ENCODE measurements at regions not wholly inside any gene's neighbourhood (a gene's known extent, or its start where the extent isn't known, plus 50 kb on each side); places are given as distances from the start of the nearest gene placed in this dataset.

DNA sequence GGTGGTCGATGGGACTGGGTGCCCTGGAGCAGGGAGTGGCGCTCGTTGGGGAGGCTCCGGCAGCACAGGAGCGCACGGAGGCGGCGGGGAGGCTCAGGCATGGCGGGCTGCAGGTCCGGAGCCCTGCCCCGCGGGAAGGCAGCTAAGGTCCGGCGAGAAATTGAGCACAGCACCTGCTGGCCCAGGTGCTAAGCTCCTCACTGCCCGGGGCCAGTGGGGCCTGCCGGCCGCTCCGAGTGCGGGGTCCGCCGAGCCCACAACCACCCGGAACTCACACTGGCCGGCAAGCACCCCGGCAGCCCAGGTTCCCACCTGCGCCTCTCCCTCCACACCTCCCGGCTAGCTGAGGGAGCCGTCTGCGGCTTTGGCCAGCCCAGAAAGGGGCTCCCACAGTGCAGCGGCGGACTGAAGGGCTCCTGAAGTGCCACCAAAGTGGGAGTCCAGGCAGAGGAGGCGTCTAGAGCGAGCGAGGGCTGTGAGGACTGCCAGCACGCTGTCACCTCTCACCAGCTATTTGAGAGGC lies 88.8 kb upstream of the EEF2KMT start:
- Histone ChIP-seq H3K4me1 (ENCODE audit: control insufficient read depth, extremely low read depth, insufficient read depth, low read length) (no peaks in the 10 kb centered on the region), H3K27ac (ENCODE audit: control insufficient read depth, insufficient read depth, low read length) (no peak overlapping the region), H3K9me3 (ENCODE audit: control insufficient read depth, low read depth, low read length) (no peaks in the 10 kb centered on the region), H3K27me3 (ENCODE audit: control insufficient read depth, extremely low read depth, insufficient read depth, low read length) (no peaks in the 10 kb centered on the region), H3K36me3 (ENCODE audit: control insufficient read depth in 2 of 2, extremely low read depth in 1 of 2, insufficient read depth in 2 of 2, low read length in 2 of 2) (no peaks in the 10 kb centered on the region), H3K4me3 (ENCODE audit: control insufficient read depth in 2 of 3, extremely low read depth in 1 of 3, insufficient read depth in 2 of 3, low read depth in 1 of 3, low read length in 3 of 3) (no peak overlapping the region), H4K20me1 (ENCODE audit: control insufficient read depth, extremely low read depth, insufficient read depth, low read length) (no peaks in the 10 kb centered on the region), H3K9ac (ENCODE audit: control insufficient read depth, extremely low read depth, insufficient read depth, low read length) (no peak overlapping the region), H2AFZ (ENCODE audit: control insufficient read depth, low read length) (no peak overlapping the region), H3K79me2 (ENCODE audit: control insufficient read depth, insufficient read depth, low read length) (no peaks in the 10 kb centered on the region), H3K4me2 (ENCODE audit: control insufficient read depth, extremely low read depth, insufficient read depth, low read depth, low read length) (no peak overlapping the region), H3K9me1 (ENCODE audit: control insufficient read depth, extremely low read depth, insufficient read depth, low read length) (no peaks in the 10 kb centered on the region)
- FAIRE-seq (no peak), DNase-seq (ENCODE audit: low read depth, low spot score) (no peak)
- dilution Hi-C loops (cut with MboI; ENCODE audit: extremely low pct_ligation_motif_present, low sequenced_read_pairs) = no loop called here
- TF ChIP-seq CTCF (optimal IDR thresholded peaks at IDR 0.05 in 1 of 3, IDR thresholded peaks at IDR 0.05 in 1 of 3, conservative IDR thresholded peaks at IDR 0.05 in 1 of 3; ENCODE audit: extremely low read depth in 1 of 3, insufficient read depth in 2 of 3, low read length in 3 of 3) (no peak), EZH2 (IDR thresholded peaks at IDR 0.05; ENCODE audit: low read length) (no peak)

GRCh38 chr16:5176505-5176904 lies 78.9 kb upstream of the EEF2KMT start:
- no peaks in the 10 kb centered on the region for H3K27me3 ChIP-seq (ENCODE audit: control insufficient read depth, extremely low read depth, insufficient read depth, low read length)
- TF ChIP-seq EZH2 (IDR thresholded peaks at IDR 0.05; ENCODE audit: low read length) (no peak), CTCF (optimal IDR thresholded peaks at IDR 0.05 in 1 of 3, IDR thresholded peaks at IDR 0.05 in 1 of 3, conservative IDR thresholded peaks at IDR 0.05 in 1 of 3; ENCODE audit: extremely low read depth in 1 of 3, insufficient read depth in 2 of 3, low read length in 3 of 3) (no peak)
- no peaks in the 10 kb centered on the region for H3K9me1 ChIP-seq (ENCODE audit: control insufficient read depth, extremely low read depth, insufficient read depth, low read length)
- no peaks in the 10 kb centered on the region for H3K4me1 ChIP-seq (ENCODE audit: control insufficient read depth, extremely low read depth, insufficient read depth, low read length)
- no peak overlapping the region for H3K27ac ChIP-seq (ENCODE audit: control insufficient read depth, insufficient read depth, low read length)
- dilution Hi-C loops (cut with MboI; ENCODE audit: extremely low pct_ligation_motif_present, low sequenced_read_pairs) = no loop called here
- no peak overlapping the region for H3K4me2 ChIP-seq (ENCODE audit: control insufficient read depth, extremely low read depth, insufficient read depth, low read depth, low read length)
- H3K9ac ChIP-seq (ENCODE audit: control insufficient read depth, extremely low read depth, insufficient read depth, low read length) = no peak overlapping the region
- DNase-seq (ENCODE audit: low read depth, low spot score) (no peak), FAIRE-seq (no peak)
- H3K9me3 ChIP-seq (ENCODE audit: control insufficient read depth, low read depth, low read length) = peaks cover 5% of the 10 kb centered on the region
- H3K36me3 ChIP-seq (ENCODE audit: control insufficient read depth in 2 of 2, extremely low read depth in 1 of 2, insufficient read depth in 2 of 2, low read length in 2 of 2) = no peaks in the 10 kb centered on the region
- no peak overlapping the region for H2AFZ ChIP-seq (ENCODE audit: control insufficient read depth, low read length)
- no peaks in the 10 kb centered on the region for H4K20me1 ChIP-seq (ENCODE audit: control insufficient read depth, extremely low read depth, insufficient read depth, low read length)
- no peaks in the 10 kb centered on the region for H3K79me2 ChIP-seq (ENCODE audit: control insufficient read depth, insufficient read depth, low read length)
- no peak overlapping the region for H3K4me3 ChIP-seq (ENCODE audit: control insufficient read depth in 2 of 3, extremely low read depth in 1 of 3, insufficient read depth in 2 of 3, low read depth in 1 of 3, low read length in 3 of 3)

All from keratinocyte (primary cell).